NCI-H2107 treated with DMSO at 0.1 percent for 48 hours (cell line): ENCODE measurements at regions not wholly inside any gene's neighbourhood (a gene's known extent, or its start where the extent isn't known, plus 50 kb on each side); places are given as distances from the start of the nearest gene placed in this dataset.
A peak's percentile ranks its signal among the peaks of the same experiment; 100 is the strongest.

Source experiments
- DNase-seq: peaks from one replicate; lab custom pipeline; 2025; ENCODE audit not compliant: unreplicated experiment; lab: John Stamatoyannopoulos, UW

DNA sequence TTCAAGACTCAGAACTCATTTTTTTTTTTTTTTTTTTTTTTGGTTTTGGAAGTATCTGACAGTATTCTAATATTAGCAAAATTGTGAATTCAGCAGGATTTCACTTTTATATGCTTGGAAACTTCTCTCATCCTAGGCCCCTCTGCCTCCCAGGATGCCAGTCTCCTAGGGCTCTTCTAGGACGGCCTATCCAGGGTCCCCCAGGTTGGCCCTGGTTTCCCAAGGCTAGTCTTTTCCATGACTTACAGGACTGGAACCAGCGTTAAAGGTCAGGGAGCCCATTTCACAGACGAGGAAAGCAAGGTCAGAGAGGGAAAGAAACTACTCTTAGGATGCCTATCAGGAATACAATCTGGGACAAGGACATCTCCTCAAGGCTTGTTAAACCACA is 412.5 kb downstream of the PTPRU start:
- no peak for DNase-seq

DNA sequence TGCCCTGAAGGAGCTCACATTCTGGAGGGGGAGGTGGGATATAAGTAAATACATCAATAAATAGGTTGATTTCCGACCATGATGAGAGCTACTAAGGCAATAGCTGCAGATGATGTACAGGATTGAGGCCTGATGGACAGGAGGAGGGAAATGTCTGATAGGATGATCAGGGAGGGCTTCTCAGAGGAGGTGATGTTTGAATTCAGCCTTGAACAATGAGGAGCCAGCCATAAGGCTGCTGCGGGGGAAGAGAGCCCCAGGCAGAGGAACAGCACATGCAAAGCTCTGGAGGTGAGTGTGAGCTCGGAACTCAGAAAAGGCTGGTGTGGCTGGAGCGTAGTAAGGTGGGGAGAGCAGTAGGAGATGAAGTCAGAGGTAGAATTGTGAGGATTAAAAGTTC is 411.7 kb downstream of the PTPRU start:
- DNase-seq, result no peak

DNA sequence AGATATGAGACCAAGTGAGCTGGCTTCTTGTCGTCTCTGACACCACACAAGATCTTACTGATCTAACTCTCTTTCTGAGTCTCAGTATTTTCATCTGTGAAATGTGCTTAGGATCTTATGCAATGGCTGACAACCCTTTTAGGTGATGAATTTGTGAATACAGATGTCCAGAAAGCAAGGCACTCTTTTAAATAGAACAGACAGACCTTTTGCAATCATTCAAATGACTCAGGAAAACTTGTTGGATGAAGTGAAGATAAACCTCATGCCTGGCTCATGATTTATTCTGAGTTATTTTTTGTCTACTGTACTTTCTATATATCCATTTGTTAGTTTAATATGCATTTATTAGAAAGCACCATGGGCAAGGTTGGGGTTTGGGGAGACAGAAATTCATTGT is 411.3 kb downstream of the PTPRU start:
- DNase-seq, result no peak

GRCh38 chr1:29646161-29646775 is 409.9 kb downstream of the PTPRU start:
- no peak for DNase-seq

DNA sequence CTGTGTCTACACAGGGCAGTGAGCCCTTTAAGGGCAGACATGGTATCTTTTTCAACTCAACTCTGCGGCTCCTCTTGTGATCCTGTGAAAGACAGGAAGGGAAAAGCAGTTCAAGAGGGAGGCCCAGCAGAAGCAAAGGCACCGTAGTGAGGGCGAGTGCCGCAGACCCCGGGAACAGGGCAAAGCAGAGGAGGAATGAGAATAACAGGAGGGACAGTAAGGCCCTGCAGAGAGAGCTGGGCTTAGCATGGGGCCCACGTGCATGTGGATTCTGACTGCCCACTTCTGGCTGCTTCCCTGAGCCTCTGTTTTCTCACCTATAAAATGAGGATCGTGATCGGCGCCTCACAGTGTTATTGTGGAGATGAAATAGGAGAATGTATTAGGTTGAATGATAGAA is 409.3 kb downstream of the PTPRU start:
- no peak for DNase-seq

DNA sequence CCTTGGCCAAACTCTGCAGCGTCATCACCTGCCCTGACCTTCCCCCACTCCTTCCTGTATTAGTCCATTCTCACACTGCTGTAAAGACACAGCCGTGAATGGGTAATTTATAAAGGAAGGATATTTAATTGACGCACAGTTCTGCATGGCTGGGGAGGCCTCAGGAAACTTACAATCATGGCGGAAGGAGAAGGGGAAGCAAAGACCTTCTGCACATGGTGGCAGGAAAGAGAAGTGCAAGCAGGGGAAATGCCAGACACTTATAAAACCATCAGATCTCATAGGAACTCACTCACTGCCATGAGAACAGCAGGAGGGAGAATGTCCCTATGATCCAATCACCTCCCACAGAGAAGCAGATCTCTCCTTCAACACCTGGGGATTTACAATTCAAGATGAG is 408.5 kb downstream of the PTPRU start:
- no peak for DNase-seq

DNA sequence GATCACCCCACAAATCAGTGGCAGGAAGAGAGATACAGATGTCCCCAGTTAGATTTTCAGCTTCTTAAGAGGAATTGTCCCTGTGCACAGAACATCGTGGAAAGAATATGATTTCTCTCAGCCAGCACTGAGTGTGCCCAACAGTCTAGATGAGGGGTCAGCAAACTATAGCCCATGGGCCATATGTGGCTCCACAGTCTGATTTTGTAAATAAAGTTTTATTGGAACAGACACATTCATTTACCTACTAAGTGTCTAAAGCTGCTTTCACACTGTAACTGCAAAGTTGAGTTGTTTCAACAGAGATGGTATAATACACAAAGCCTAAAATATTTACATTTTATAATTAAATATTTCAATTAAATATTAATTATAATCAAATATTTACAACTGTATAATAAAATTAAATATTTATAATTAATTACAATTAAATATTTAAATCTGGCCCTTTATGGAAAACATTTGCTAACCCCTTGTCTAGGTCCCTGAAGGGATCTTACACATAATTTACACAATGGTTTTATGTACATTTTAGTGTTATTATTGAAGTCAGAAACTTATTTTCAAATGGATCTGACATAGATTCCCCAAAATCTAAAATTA is 407.6 kb downstream of the PTPRU start:
- DNase-seq, result no peak

DNA sequence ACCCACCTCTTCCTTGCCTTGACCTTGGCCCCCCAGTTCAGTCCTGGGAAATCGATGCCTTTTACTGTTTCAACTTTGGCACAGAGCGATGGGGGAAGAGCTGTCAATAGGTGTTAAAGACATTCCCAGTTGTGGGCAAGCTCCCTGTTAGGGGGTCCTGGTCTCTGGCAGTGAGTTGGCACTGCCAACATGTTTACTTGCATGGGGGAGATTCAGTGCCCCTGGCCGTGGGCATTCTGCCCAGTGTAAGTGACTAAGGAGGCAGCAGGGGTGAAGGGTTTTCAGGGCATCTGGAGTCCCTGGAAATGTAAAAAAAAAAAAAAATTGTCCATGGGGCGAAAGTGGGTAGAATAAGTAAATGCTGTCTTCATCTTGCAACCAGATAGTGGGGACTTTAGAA is 407.0 kb downstream of the PTPRU start:
- DNase-seq, result no peak

- no peak for DNase-seq
Observed at GRCh38 chr1:29642519-29642918, 406.2 kb downstream of the PTPRU start.

GRCh38 chr1:29641921-29642320 is 405.6 kb downstream of the PTPRU start:
- DNase-seq, result no peak

GRCh38 chr1:29640428-29640785 is 404.1 kb downstream of the PTPRU start:
- DNase-seq, result peak; percentile 61

GRCh38 chr1:29639741-29640427 is 403.6 kb downstream of the PTPRU start:
- no peak for DNase-seq

- DNase-seq, result no peak
Observed at GRCh38 chr1:29639156-29639736, 402.9 kb downstream of the PTPRU start.

- no peak for DNase-seq
Observed at GRCh38 chr1:29638281-29638680, 402.0 kb downstream of the PTPRU start.

GRCh38 chr1:29636936-29637335 is 400.6 kb downstream of the PTPRU start:
- DNase-seq, result no peak

DNA sequence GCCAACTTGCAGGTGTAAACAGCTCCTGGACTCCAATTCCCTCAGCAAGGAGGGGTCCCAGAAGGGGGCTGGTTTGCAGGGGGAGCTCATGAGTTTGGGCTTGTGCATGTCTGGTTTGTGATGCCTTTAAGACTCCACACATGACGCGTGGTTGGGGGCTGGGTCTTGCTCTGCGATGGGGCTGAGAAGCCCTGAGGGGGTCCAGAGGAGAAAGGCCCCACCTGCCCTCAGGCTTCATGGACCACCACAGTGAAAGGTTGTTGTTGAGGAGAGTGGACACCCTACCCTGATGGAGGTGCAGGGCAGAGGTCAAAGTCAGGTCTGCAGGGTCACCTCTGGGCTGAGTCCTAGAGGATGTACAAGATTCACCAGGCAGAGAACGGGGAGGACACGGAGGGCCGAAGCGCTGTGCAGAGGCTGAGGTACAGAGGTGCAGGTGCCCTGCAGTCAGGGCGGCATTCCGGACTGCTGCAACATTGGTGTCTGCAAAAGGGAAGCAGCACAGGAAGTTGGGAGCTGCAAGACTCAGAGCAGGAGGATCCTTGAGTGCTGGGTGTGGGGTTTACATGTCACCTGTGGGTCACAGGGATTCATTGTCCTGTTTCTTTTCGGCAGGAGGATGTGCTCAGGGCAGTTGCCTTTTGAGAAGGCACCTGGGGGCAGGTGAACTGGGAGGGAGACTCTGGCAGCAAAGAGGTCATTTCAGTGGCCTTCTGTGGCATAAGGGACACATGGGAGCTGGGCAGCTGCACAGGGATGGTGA is 399.4 kb downstream of the PTPRU start:
- no peak for DNase-seq

- DNase-seq, result no peak
Observed at GRCh38 chr1:29634746-29635335, 398.5 kb downstream of the PTPRU start.

GRCh38 chr1:29634324-29634723 is 398.0 kb downstream of the PTPRU start:
- DNase-seq, result no peak

DNA sequence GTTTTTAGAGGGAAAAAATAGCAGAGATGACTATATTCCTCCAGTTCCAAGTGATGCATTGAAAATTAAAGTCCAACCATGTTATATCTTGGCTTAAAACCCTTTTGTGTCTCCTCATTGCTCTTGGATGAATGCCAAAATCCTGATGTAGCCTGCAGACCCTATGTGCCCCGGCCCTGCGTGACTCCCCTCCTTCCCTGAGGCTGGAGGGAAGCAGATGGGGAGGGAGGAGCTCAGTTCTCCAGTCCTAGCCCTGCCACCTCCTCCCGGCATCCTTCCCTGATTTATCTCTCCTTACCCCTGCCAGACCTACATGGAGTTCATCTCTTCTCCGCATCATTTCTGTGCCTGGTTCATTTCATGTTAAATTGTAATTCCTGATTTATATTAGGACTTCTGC is 397.4 kb downstream of the PTPRU start:
- peak; percentile 24 for DNase-seq

- DNase-seq, result no peak
Observed at GRCh38 chr1:29632806-29633615, 396.7 kb downstream of the PTPRU start.
